SHP77 (cell line): ENCODE measurements at regions not wholly inside any gene's neighbourhood (a gene's known extent, or its start where the extent isn't known, plus 50 kb on each side); places are given as distances from the start of the nearest gene placed in this dataset.
"Not testable (repeated sequence)": the region's sequence is repeated elsewhere in the genome, so short reads cannot be mapped to it uniquely, and the experiment has no call there.

ENCODE experiments used
- DNase-seq, 2 experiments: peaks; one replicate each; lab custom pipeline; 2025; lab: John Stamatoyannopoulos, UW

DNA sequence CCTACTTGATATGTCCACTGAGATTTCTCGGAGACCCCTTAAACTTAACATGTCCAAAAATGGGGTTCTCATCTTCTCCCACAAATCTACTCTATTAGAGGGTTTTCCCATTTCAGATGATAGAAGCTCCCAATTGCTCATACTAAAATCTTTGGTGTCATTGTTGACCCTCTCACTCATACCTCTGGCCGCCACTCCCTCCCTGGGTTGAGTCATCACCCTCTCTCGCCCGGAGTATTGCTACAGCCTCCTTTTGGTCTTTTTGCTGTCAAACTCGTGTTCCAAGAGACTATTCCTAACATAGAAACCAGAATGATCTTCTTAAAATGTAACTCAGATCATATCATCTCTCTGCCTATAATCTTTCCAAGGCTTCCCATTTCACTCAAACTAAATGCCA lies 91.0 kb upstream of the GNAQ start:
- no peak for DNase-seq

DNA sequence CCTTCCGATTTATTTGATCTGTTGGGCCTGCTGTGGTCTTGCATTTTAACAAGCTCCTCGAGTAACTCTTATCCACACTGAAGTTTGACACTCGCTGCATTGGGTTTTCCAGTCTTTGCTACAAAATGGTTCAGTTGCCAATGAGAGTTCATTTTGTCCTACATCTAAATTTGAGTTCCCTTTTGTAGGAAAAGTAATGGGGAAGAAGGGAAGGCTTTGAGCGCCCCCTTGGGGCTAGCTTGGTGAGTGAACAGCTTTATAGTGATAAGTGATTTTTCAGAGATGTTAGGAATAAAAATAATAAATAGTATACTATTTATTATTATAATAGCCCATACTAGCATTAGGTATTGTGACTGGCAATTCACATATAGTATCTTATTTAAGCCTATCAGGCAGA lies 89.9 kb upstream of the GNAQ start:
- DNase-seq, result peak in 1 of 2 experiments; percentile 26

DNA sequence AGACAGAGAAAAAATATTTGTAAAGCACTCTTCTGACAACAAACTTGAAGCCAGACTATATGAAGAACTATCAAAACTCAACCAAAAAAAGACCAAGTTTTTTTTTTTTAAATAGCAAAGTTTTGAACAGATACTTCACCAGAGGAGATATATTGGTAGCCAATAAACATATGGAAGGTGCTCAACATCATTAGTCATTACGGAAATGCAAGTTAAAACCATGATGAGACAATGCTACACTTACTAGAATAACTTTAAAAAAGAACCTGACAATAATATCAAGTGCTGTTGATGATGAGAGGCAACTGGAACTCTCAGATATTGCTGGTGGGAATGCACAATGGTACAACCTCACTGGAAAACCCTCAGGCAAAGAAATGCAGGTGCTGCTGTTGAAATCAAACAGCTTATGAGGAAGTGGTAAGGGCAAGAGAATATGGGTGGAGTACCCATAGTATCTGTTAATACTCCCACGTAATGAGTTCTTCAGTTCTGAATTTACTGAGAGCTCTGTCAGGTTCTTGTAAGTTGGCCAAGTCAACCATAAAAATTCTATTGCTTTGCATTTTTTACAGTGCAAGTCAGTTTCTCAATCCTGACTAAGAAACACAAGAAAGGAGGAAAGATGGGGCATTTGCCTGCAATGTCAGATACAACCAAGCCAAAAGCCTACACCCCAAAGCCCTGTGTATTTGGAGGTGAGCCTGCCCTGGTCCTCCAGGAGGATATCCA lies 87.3 kb upstream of the GNAQ start:
- no peak for DNase-seq

DNA sequence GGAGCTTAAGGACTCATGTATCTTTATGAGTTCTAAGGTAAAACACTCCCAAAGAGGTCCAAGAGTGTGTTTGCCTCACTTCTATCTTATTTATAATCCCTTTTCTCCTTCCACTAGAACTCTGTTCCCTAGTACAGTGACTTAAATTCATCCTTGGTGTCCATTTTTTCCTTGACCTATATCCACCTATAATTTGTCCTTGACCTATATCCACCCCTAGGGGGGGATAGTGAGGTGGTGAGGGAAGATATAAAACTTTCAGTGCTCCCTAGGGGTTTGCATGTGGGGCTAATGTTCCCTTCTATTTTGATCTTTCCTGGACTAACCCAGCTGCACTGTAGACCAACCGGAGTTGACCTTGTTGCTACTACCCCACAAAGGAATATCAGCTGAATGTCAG lies 83.5 kb upstream of the GNAQ start:
- no peak for DNase-seq

DNA sequence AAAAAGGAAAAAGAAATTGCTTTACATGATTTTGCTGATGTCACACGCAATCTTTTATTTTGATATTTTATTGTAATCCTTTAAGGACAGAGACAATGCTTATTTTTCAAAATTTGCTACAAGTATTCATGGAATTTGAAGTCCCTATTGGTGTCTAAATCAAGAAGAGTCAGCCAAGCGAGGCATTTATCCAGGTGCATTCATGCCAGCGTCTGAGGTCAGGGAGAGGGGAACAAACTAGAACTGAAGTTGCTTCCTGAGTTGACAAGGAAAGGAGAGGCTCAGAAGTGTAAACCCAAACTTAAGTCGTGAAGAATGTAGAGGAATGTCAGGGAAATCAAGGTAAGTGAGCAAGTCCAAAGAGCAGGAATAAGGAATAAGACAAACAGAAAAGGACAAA lies 83.0 kb upstream of the GNAQ start:
- DNase-seq, result no peak

DNA sequence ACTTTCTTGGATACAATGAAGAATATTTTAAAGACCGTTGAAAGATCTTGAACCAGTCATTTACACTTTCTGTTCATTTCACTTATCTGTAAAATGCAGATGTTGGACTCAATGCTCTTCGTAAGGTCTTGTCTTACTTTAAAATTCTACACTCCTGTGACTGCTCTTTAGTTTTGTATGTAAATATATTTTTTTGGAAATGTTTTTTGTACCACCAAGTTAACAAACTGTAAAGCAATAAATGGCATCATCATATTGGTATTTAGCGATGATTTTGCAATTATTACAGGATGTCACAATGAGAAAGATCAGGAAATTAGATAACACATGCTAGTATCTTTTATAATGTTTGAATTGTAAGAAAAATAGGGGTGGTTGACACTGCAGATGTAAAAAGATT lies 80.8 kb upstream of the GNAQ start:
- no peak for DNase-seq

DNA sequence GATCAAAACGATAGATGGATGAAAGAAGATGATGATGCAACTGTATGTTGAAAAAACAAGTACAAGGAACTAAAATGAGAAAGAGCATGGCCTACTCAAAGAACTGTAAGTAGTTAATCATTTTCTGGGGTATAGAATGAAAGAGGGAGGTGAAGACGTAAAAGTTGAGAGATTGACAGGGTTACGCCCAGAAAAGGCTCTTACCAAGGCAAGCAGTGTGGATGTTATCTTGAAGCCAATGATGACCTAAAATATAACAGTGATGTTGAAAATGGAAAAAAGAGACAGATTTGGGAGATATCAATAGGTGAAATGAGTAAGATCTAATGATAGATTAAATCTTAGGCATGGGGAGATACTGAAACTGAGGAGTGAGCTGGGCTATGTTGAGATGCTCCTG lies 80.4 kb upstream of the GNAQ start:
- no peak for DNase-seq

DNA sequence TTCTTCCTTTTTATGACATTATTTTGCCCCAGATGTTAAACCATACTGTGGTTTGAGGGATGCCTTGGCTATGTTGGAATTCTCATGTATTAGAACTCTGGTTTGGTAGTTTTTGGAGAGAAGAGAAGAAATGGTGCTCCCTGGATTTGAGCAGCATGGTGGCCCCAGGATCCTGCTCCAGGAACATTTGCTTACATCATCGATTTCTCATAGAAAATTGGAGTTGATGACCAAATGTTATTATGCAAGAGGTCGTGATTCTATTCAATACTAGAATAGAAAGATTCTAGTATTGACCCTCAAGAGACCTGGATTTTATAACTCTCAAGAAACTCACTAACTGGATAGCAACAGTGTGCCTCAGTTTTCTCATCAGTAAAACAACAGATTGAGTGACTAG lies 77.5 kb upstream of the GNAQ start:
- DNase-seq, result no peak

DNA sequence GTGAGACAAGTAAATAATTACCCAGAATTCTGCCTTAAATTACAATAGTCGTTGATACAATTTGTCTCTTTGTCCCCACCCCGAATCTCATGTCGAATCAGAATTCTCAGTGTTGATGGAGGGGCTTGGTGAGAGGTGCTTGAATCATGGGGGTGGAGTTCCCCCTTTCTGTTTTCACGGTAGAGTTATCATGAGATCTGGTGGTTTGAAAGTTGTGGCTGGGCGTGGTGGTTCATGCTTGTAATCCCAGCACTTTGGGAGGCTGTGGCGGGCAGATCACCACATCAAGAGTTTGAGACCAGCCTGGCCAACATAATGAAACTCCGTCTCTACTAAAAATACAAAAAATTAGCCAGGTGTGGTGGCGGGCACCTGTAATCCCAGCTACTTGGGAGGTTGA lies 75.0 kb upstream of the GNAQ start:
- DNase-seq, result not testable (repeated sequence)

DNA sequence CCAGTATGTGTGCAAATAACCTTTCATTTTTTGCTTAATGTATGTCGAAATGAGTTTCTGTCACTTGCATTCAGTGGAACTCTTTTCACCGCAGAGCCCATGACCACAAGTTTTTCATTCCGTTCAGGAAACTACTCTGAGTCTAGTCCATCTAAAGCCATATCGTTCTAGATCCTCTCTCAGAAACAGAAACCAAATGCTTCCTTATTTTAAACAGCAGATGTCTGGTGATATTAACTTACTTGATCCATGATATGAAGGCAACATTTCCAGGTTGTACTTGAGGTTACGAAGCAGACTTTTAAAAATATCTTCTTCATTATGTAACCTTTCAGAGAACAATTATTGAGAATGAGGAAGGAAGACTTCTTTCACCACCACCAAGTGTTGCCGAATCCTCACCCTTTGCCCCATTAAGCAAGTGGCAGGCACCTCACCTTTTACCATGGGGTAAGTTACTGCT lies 72.4 kb upstream of the GNAQ start:
- no peak for DNase-seq

DNA sequence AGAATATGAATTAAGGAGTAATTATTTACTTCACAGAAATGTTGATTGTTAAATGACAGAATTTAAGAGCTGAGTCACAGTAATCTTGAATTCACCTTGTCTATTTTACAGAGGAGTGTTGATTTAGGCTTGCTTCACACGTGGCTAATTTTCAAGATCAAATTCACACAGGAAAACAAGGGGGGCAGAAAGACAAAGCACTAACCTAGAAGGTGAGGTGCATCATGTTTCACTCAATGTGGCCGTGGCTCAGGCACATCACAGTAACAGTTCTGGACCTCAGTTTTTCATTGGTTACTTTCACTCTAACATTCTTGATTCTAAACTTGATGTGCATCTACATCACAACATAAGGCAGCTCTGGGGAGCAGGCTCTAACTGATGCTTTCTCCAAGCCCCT lies 69.6 kb upstream of the GNAQ start:
- DNase-seq, result no peak

DNA sequence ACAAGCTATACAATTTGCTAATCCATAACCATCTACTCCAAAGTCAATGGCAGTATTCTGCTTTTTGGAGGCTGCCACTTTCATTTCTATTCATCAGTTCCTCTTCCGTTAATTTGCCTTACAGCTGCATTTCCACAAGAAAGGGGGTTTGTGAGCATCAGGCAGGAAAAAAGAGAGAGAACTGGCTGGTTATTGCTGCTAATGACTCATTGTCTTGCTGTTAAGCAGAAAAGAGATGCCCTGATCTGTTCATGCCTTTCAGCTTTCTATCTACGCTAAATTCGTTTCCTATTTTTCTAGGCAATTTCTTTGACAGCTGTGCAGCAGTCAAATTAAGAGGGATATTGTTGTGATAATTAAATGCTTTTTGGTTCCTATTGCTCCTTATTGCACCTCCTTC lies 65.9 kb upstream of the GNAQ start:
- DNase-seq, result no peak

DNA sequence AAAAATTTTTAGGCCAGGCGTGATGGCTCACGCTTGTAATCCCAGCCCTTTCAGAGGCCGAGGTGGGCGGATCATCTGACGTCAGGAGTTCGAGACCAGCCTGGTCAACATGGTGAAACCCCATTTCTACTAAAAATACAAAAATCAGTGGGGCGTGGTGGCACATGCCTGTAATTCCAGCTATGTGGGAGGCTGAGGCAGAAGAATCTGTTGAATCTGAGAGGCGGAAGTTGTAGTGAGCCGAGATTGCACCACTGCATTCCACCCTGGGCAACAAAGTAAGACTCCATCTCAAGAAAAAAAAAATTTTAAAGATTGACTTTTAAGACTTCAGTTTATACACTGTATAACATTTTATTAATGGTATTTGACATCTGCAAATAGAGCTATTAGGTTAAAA lies 60.1 kb upstream of the GNAQ start:
- DNase-seq, result no peak

DNA sequence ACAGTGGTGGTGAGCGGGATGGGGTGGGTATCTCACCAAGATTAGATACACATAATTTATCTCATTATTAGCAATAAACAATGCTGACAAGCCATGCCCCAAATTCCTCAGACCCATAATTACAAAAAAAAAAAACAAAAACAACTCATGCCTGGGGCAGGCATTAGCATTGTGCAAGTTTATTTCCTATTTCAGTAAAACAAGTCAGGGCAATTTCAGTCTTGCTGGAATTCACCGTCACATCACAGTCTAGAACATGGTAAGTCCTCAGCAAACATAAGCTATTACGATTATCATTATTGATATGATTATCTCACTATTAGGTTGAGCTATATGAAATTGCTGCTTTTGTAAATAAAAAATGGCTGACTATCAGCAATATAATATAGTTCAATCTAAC lies 57.5 kb upstream of the GNAQ start:
- no peak for DNase-seq

DNA sequence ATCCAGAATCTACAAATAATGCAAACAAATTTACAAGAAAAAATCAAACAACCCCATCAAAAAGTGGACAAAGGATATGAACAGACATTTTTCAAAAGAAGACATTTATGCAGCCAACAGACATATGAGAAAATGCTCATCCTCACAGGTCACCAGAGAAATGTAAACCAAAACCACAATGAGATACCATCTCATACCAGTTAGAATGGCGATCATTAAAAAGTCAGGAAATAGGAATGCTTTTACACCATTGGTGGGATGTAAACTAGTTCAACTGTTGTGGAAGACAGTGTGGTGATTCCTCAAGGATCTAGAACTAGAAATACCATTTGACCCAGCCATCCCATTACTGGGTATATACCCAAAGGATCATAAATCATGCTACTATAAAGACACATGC lies 56.6 kb upstream of the GNAQ start:
- DNase-seq, result not testable (repeated sequence)
